ENCODE measurements at regions not wholly inside any gene's neighbourhood (a gene's known extent, or its start where the extent isn't known, plus 50 kb on each side); places are given as distances from the start of the nearest gene placed in this dataset.

- H3K27me3 ChIP-seq (ENCODE audit: insufficient read depth, insufficient read length), result no peaks in the 10 kb centered on the region
- no peak for TF ChIP-seq ZNF274 (IDR thresholded peaks at IDR 0.05; ENCODE audit: low read depth, low read length)
- TF ChIP-seq SUZ12 (IDR thresholded peaks at IDR 0.05; ENCODE audit: extremely low read depth, insufficient read depth, insufficient read length), result no peak
- no peak for TF ChIP-seq YY1 (IDR thresholded peaks at IDR 0.05; ENCODE audit: insufficient read depth, insufficient read length)
- H3K9me3 ChIP-seq (ENCODE audit: insufficient read depth, low read length), result no peaks in the 10 kb centered on the region
- H3K36me3 ChIP-seq (ENCODE audit: insufficient read depth, insufficient read length, low read length), result no peaks in the 10 kb centered on the region
- no peak overlapping the region for H3K9ac ChIP-seq (ENCODE audit: insufficient read length, low read depth)
- no peak overlapping the region for H3K4me3 ChIP-seq (ENCODE audit: insufficient read length, low read depth)
- no peak for DNase-seq (ENCODE audit: low read depth, low spot score)
- H3K4me1 ChIP-seq (ENCODE audit: insufficient read depth, insufficient read length), result peaks cover 3% of the 10 kb centered on the region
Observed at GRCh38 chr10:2919016-2919415, 148.3 kb upstream of the PFKP start.

DNA sequence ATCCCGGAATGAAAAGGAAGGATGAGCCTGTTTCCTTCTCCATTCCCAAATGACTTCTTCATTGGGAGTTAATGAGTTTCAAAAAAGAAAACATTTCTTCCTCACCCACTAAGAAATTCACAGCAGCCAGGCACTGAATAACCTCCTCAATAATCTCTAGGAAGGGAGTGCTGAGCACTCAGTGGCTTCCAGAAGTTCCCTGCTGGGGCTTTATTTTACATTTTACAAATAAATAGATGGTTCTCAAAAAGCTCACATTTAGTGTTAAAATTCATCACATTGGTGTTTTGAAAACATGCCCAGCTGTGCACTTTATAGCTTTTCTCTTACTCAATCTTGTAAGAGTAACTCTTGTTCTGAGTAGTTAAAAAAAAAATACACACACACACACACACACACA, 148.9 kb upstream of the PFKP start:
- H3K27me3 ChIP-seq (ENCODE audit: insufficient read depth, insufficient read length), result no peaks in the 10 kb centered on the region
- H3K4me1 ChIP-seq (ENCODE audit: insufficient read depth, insufficient read length), result peaks cover 3% of the 10 kb centered on the region
- no peaks in the 10 kb centered on the region for H3K9me3 ChIP-seq (ENCODE audit: insufficient read depth, low read length)
- H3K9ac ChIP-seq (ENCODE audit: insufficient read length, low read depth), result no peak overlapping the region
- DNase-seq (ENCODE audit: low read depth, low spot score), result no peak
- no peaks in the 10 kb centered on the region for H3K36me3 ChIP-seq (ENCODE audit: insufficient read depth, insufficient read length, low read length)
- no peak for TF ChIP-seq YY1 (IDR thresholded peaks at IDR 0.05; ENCODE audit: insufficient read depth, insufficient read length)
- no peak for TF ChIP-seq ZNF274 (IDR thresholded peaks at IDR 0.05; ENCODE audit: low read depth, low read length)
- TF ChIP-seq SUZ12 (IDR thresholded peaks at IDR 0.05; ENCODE audit: extremely low read depth, insufficient read depth, insufficient read length), result no peak
- H3K4me3 ChIP-seq (ENCODE audit: insufficient read length, low read depth), result no peak overlapping the region

DNA sequence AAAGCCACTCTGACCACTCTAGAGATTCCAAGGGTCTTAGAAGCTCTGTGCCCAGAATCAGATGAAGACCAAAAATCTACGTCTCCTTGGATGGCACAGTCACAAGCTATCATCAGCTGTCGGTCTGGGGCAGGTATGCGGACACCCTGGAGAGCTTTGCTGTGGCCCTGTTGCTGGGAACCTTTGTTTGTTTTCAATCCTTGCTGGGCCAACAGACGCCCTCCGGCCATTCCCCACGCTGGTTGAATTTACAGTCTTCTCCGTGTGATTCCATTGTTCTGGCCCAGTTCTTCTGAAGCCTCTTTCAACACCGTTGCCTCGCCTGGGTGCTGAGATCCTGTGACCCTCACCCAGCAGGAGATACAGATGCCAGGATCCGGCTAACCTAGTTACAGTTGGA, 149.4 kb upstream of the PFKP start:
- no peak overlapping the region for H3K4me3 ChIP-seq (ENCODE audit: insufficient read length, low read depth)
- H3K9ac ChIP-seq (ENCODE audit: insufficient read length, low read depth), result no peak overlapping the region
- no peak for TF ChIP-seq ZNF274 (IDR thresholded peaks at IDR 0.05; ENCODE audit: low read depth, low read length)
- TF ChIP-seq YY1 (IDR thresholded peaks at IDR 0.05; ENCODE audit: insufficient read depth, insufficient read length), result no peak
- no peak for TF ChIP-seq SUZ12 (IDR thresholded peaks at IDR 0.05; ENCODE audit: extremely low read depth, insufficient read depth, insufficient read length)
- no peaks in the 10 kb centered on the region for H3K9me3 ChIP-seq (ENCODE audit: insufficient read depth, low read length)
- H3K36me3 ChIP-seq (ENCODE audit: insufficient read depth, insufficient read length, low read length), result no peaks in the 10 kb centered on the region
- peaks cover 3% of the 10 kb centered on the region for H3K4me1 ChIP-seq (ENCODE audit: insufficient read depth, insufficient read length)
- H3K27me3 ChIP-seq (ENCODE audit: insufficient read depth, insufficient read length), result no peaks in the 10 kb centered on the region
- DNase-seq (ENCODE audit: low read depth, low spot score), result no peak

DNA sequence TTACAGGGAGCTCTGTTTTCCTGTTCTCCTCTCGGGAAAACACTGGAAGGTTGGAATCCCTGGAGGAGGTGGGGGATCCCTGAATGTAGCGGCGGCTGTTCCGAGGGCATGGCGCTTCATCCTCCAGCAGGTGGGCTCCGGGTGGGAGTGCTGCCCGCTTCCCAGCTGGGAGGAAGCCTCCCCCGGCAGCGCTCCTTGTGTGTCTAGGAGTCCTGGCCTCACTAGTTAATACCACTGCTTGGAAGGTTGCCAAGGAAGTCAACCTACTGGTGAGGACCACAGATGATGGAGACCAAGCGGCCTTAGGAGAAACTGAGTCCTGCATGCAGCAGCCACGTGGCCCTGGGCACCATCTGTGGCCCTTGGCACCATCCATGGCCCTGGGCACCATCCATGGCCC, 151.9 kb upstream of the PFKP start:
- peaks cover 3% of the 10 kb centered on the region for H3K4me1 ChIP-seq (ENCODE audit: insufficient read depth, insufficient read length)
- H3K9me3 ChIP-seq (ENCODE audit: insufficient read depth, low read length), result no peaks in the 10 kb centered on the region
- TF ChIP-seq SUZ12 (IDR thresholded peaks at IDR 0.05; ENCODE audit: extremely low read depth, insufficient read depth, insufficient read length), result no peak
- TF ChIP-seq YY1 (IDR thresholded peaks at IDR 0.05; ENCODE audit: insufficient read depth, insufficient read length), result no peak
- TF ChIP-seq ZNF274 (IDR thresholded peaks at IDR 0.05; ENCODE audit: low read depth, low read length), result no peak
- DNase-seq (ENCODE audit: low read depth, low spot score), result no peak
- H3K4me3 ChIP-seq (ENCODE audit: insufficient read length, low read depth), result no peak overlapping the region
- no peak overlapping the region for H3K9ac ChIP-seq (ENCODE audit: insufficient read length, low read depth)
- H3K27me3 ChIP-seq (ENCODE audit: insufficient read depth, insufficient read length), result no peaks in the 10 kb centered on the region
- no peaks in the 10 kb centered on the region for H3K36me3 ChIP-seq (ENCODE audit: insufficient read depth, insufficient read length, low read length)

- Histone ChIP-seq H3K9ac (ENCODE audit: insufficient read length, low read depth) (no peak overlapping the region), H3K36me3 (ENCODE audit: insufficient read depth, insufficient read length, low read length) (no peaks in the 10 kb centered on the region), H3K27me3 (ENCODE audit: insufficient read depth, insufficient read length) (no peaks in the 10 kb centered on the region), H3K4me3 (ENCODE audit: insufficient read length, low read depth) (no peak overlapping the region), H3K9me3 (ENCODE audit: insufficient read depth, low read length) (no peaks in the 10 kb centered on the region), H3K4me1 (ENCODE audit: insufficient read depth, insufficient read length) (peaks cover 3% of the 10 kb centered on the region)
- DNase-seq (ENCODE audit: low read depth, low spot score), result no peak
- TF ChIP-seq ZNF274 (IDR thresholded peaks at IDR 0.05; ENCODE audit: low read depth, low read length) (no peak), YY1 (IDR thresholded peaks at IDR 0.05; ENCODE audit: insufficient read depth, insufficient read length) (no peak), SUZ12 (IDR thresholded peaks at IDR 0.05; ENCODE audit: extremely low read depth, insufficient read depth, insufficient read length) (no peak)
Observed at GRCh38 chr10:2914741-2915140, 152.6 kb upstream of the PFKP start.

- Histone ChIP-seq H3K4me1 (ENCODE audit: insufficient read depth, insufficient read length) (no peaks in the 10 kb centered on the region), H3K36me3 (ENCODE audit: insufficient read depth, insufficient read length, low read length) (no peaks in the 10 kb centered on the region), H3K9me3 (ENCODE audit: insufficient read depth, low read length) (no peaks in the 10 kb centered on the region), H3K9ac (ENCODE audit: insufficient read length, low read depth) (no peak overlapping the region), H3K4me3 (ENCODE audit: insufficient read length, low read depth) (no peak overlapping the region), H3K27me3 (ENCODE audit: insufficient read depth, insufficient read length) (no peaks in the 10 kb centered on the region)
- no peak for DNase-seq (ENCODE audit: low read depth, low spot score)
- TF ChIP-seq ZNF274 (IDR thresholded peaks at IDR 0.05; ENCODE audit: low read depth, low read length) (no peak), YY1 (IDR thresholded peaks at IDR 0.05; ENCODE audit: insufficient read depth, insufficient read length) (no peak), SUZ12 (IDR thresholded peaks at IDR 0.05; ENCODE audit: extremely low read depth, insufficient read depth, insufficient read length) (no peak)
Observed at GRCh38 chr10:2913474-2913873, 153.9 kb upstream of the PFKP start.

- H3K27me3 ChIP-seq (ENCODE audit: insufficient read depth, insufficient read length), result no peaks in the 10 kb centered on the region
- no peaks in the 10 kb centered on the region for H3K9me3 ChIP-seq (ENCODE audit: insufficient read depth, low read length)
- no peaks in the 10 kb centered on the region for H3K36me3 ChIP-seq (ENCODE audit: insufficient read depth, insufficient read length, low read length)
- no peak for DNase-seq (ENCODE audit: low read depth, low spot score)
- TF ChIP-seq SUZ12 (IDR thresholded peaks at IDR 0.05; ENCODE audit: extremely low read depth, insufficient read depth, insufficient read length) (no peak), ZNF274 (IDR thresholded peaks at IDR 0.05; ENCODE audit: low read depth, low read length) (no peak), YY1 (IDR thresholded peaks at IDR 0.05; ENCODE audit: insufficient read depth, insufficient read length) (no peak)
- H3K4me1 ChIP-seq (ENCODE audit: insufficient read depth, insufficient read length), result no peaks in the 10 kb centered on the region
- no peak overlapping the region for H3K4me3 ChIP-seq (ENCODE audit: insufficient read length, low read depth)
- H3K9ac ChIP-seq (ENCODE audit: insufficient read length, low read depth), result no peak overlapping the region
Observed at GRCh38 chr10:2910656-2911055, 156.7 kb upstream of the PFKP start.

DNA sequence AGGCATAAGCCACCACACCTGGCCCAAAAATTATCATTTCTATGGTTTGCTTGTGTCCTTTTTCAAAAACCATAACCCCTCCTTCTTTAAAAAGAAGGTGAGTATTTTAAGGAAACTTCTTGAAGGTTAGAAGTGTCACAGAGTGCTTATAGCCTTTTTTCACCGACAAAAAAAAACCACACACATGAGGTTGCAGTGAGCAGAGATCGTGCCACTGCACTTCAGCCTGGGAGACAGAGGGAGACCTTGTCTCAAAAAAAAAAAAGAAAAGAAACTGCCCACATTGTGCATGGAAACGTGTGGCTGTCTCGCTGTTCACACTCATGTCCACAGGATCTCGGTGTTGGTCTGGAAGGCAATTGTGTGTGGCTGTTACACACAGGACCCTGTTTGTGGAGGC, 157.4 kb upstream of the PFKP start:
- Histone ChIP-seq H3K4me3 (ENCODE audit: insufficient read length, low read depth) (no peak overlapping the region), H3K9me3 (ENCODE audit: insufficient read depth, low read length) (no peaks in the 10 kb centered on the region), H3K4me1 (ENCODE audit: insufficient read depth, insufficient read length) (no peaks in the 10 kb centered on the region), H3K36me3 (ENCODE audit: insufficient read depth, insufficient read length, low read length) (no peaks in the 10 kb centered on the region), H3K9ac (ENCODE audit: insufficient read length, low read depth) (no peak overlapping the region), H3K27me3 (ENCODE audit: insufficient read depth, insufficient read length) (no peaks in the 10 kb centered on the region)
- DNase-seq (ENCODE audit: low read depth, low spot score), result no peak
- TF ChIP-seq SUZ12 (IDR thresholded peaks at IDR 0.05; ENCODE audit: extremely low read depth, insufficient read depth, insufficient read length) (no peak), ZNF274 (IDR thresholded peaks at IDR 0.05; ENCODE audit: low read depth, low read length) (no peak)

Data from NT2/D1 (cell line).